GM12892 (cell line): ENCODE measurements at regions not wholly inside any gene's neighbourhood (a gene's known extent, or its start where the extent isn't known, plus 50 kb on each side); places are given as distances from the start of the nearest gene placed in this dataset.

Experiments
- POLR2A ChIP-seq: IDR thresholded peaks from 2 replicates; pipeline ENCODE4 v1.6.1; 2011; ENCODE audit warnings: low read depth, low read length, control low read depth
- POLR2AphosphoS5 ChIP-seq: IDR thresholded peaks from 2 replicates; pipeline ENCODE4 v1.6.1; 2011; ENCODE audit warnings: low read depth, low read length, control low read depth

- TF ChIP-seq POLR2A (no peak), POLR2AphosphoS5 (no peak)
Measured at GRCh38 chr10:130969700-130970099, 341.8 kb downstream of the TCERG1L start.
